Fibroblast of lung (primary cell): ENCODE measurements at regions not wholly inside any gene's neighbourhood (a gene's known extent, or its start where the extent isn't known, plus 50 kb on each side); places are given as distances from the start of the nearest gene placed in this dataset.

Experiments used
- DNase-seq, 2 donors: peaks; one replicate each; pipeline versions ENCODE4 v3.0.0 to v3.0.0-alpha.2; 2010; ENCODE audit warnings: low read depth in 2 of 2
- H2AFZ ChIP-seq: 2 replicates; pipeline ENCODE4 v1.5.1; 2012; ENCODE audit warnings: low read length, control low read depth, inconsistent platforms
- H3K27ac ChIP-seq: 2 replicates; pipeline ENCODE4 v1.5.1; 2011; ENCODE audit warnings: low read length, control low read depth; ENCODE audit not compliant: insufficient read depth
- H3K27me3 ChIP-seq: 2 replicates; pipeline ENCODE4 v1.5.1; 2011; ENCODE audit warnings: mild to moderate bottlenecking, low read length; ENCODE audit not compliant: control insufficient read depth, insufficient read depth
- H3K36me3 ChIP-seq: 2 replicates; pipeline ENCODE4 v1.5.1; 2011; ENCODE audit warnings: low read length; ENCODE audit not compliant: control insufficient read depth, insufficient read depth
- H3K4me1 ChIP-seq: 2 replicates; pipeline ENCODE4 v1.5.1; 2011; ENCODE audit warnings: low read length; ENCODE audit not compliant: control insufficient read depth, insufficient read depth; ENCODE audit errors: extremely low read depth
- H3K4me2 ChIP-seq: 2 replicates; pipeline ENCODE4 v1.5.1; 2011; ENCODE audit warnings: low read length, control low read depth; ENCODE audit not compliant: insufficient read depth; ENCODE audit errors: extremely low read depth
- H3K4me3 ChIP-seq, 4 experiments: fragments of 200-600 bp in 1 of 4; sonication (generic) in 1 of 4; replicated peaks in 1 of 4; 2 replicates each; pipeline ENCODE4 v1.5.1; 2011 to 2016; ENCODE audit warnings: low read length in 4 of 4, low read depth in 3 of 4, mild to moderate bottlenecking in 3 of 4, control low read depth in 2 of 4, inconsistent platforms in 1 of 4, mixed read lengths in 1 of 4; ENCODE audit not compliant: insufficient read depth in 1 of 4; ENCODE audit errors: control extremely low read depth in 1 of 4
- H3K79me2 ChIP-seq: 2 replicates; pipeline ENCODE4 v1.5.1; 2012; ENCODE audit warnings: mild to moderate bottlenecking, low read length, inconsistent platforms; ENCODE audit not compliant: control insufficient read depth, insufficient read depth
- H3K9ac ChIP-seq: 2 replicates; pipeline ENCODE4 v1.5.1; 2011; ENCODE audit warnings: mild to moderate bottlenecking, low read length, control low read depth; ENCODE audit not compliant: insufficient read depth
- H3K9me3 ChIP-seq: 2 replicates; pipeline ENCODE4 v1.5.1; 2012; ENCODE audit warnings: low read depth, low read length; ENCODE audit not compliant: control insufficient read depth, insufficient read depth
- H4K20me1 ChIP-seq: 2 replicates; pipeline ENCODE4 v1.5.1; 2011; ENCODE audit warnings: low read length; ENCODE audit not compliant: control insufficient read depth, insufficient read depth; ENCODE audit errors: extremely low read depth
- EZH2 ChIP-seq: IDR thresholded peaks from 2 replicates; pipeline ENCODE4 v1.5.1; 2012; ENCODE audit warnings: low read length, control low read depth, mild to moderate bottlenecking; ENCODE audit errors: missing control alignments
- TF ChIP-seq, protein P1 (sequence below), 2 donors: IDR thresholded peaks in 1 of 2; conservative IDR thresholded peaks in 1 of 2; 1 replicate in 1 of 2; 2 replicates in 1 of 2; pipeline ENCODE4 v1.5.1; 2011 to 2012; ENCODE audit warnings: low read length in 2 of 2, control low read depth in 1 of 2, inconsistent platforms in 1 of 2, low read depth in 1 of 2, mild to moderate bottlenecking in 1 of 2

GRCh38 chr6:164124986-164125385, 710.5 kb downstream of the QKI start:
- Histone ChIP-seq H3K79me2 (no peaks in the 10 kb centered on the region), H3K27ac (no peak overlapping the region), H3K9ac (no peak overlapping the region), H3K36me3 (no peaks in the 10 kb centered on the region), H4K20me1 (no peaks in the 10 kb centered on the region), H3K4me3 (no peak overlapping the region), H3K27me3 (no peaks in the 10 kb centered on the region), H3K9me3 (no peaks in the 10 kb centered on the region), H2AFZ (no peak overlapping the region), H3K4me1 (no peaks in the 10 kb centered on the region), H3K4me2 (no peak overlapping the region)
- DNase-seq: peak in 1 of 2 donors; percentile 1
- no peak for TF ChIP-seq EZH2
- TF ChIP-seq, protein P1, sequence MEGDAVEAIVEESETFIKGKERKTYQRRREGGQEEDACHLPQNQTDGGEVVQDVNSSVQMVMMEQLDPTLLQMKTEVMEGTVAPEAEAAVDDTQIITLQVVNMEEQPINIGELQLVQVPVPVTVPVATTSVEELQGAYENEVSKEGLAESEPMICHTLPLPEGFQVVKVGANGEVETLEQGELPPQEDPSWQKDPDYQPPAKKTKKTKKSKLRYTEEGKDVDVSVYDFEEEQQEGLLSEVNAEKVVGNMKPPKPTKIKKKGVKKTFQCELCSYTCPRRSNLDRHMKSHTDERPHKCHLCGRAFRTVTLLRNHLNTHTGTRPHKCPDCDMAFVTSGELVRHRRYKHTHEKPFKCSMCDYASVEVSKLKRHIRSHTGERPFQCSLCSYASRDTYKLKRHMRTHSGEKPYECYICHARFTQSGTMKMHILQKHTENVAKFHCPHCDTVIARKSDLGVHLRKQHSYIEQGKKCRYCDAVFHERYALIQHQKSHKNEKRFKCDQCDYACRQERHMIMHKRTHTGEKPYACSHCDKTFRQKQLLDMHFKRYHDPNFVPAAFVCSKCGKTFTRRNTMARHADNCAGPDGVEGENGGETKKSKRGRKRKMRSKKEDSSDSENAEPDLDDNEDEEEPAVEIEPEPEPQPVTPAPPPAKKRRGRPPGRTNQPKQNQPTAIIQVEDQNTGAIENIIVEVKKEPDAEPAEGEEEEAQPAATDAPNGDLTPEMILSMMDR (conservative IDR thresholded peaks at IDR 0.05 in 1 of 2, IDR thresholded peaks at IDR 0.05 in 1 of 2; ENCODE audit: low read depth in 1 of 2, low read length in 2 of 2): no peak

- Histone ChIP-seq H3K4me3 (no peak overlapping the region), H3K27ac (no peak overlapping the region), H3K9me3 (no peaks in the 10 kb centered on the region), H3K9ac (no peak overlapping the region), H3K4me1 (no peaks in the 10 kb centered on the region), H2AFZ (no peak overlapping the region), H3K36me3 (no peaks in the 10 kb centered on the region), H3K27me3 (no peaks in the 10 kb centered on the region), H3K4me2 (no peak overlapping the region), H3K79me2 (no peaks in the 10 kb centered on the region), H4K20me1 (no peaks in the 10 kb centered on the region)
- no peak for DNase-seq
- TF ChIP-seq, protein P1 (conservative IDR thresholded peaks at IDR 0.05 in 1 of 2, IDR thresholded peaks at IDR 0.05 in 1 of 2; ENCODE audit: low read depth in 1 of 2, low read length in 2 of 2): no peak
- no peak for TF ChIP-seq EZH2
Observed at GRCh38 chr6:164124473-164124872, 710.0 kb downstream of the QKI start.

GRCh38 chr6:164122109-164122508, 707.6 kb downstream of the QKI start:
- H2AFZ ChIP-seq: no peak overlapping the region
- no peak overlapping the region for H3K4me3 ChIP-seq
- H3K79me2 ChIP-seq: no peaks in the 10 kb centered on the region

More at GRCh38 chr6:164122109-164122508, 707.6 kb downstream of the QKI start:
- H3K27me3 ChIP-seq: no peaks in the 10 kb centered on the region
- TF ChIP-seq, protein P1 (conservative IDR thresholded peaks at IDR 0.05 in 1 of 2, IDR thresholded peaks at IDR 0.05 in 1 of 2; ENCODE audit: low read depth in 1 of 2, low read length in 2 of 2): no peak
- TF ChIP-seq EZH2: no peak
- H3K9me3 ChIP-seq: no peaks in the 10 kb centered on the region
- H3K4me2 ChIP-seq: no peak overlapping the region
- H4K20me1 ChIP-seq: no peaks in the 10 kb centered on the region
- no peaks in the 10 kb centered on the region for H3K36me3 ChIP-seq
- no peak overlapping the region for H3K27ac ChIP-seq
- H3K9ac ChIP-seq: no peak overlapping the region
- DNase-seq: no peak
- no peaks in the 10 kb centered on the region for H3K4me1 ChIP-seq
